ENCODE measurements at regions not wholly inside any gene's neighbourhood (a gene's known extent, or its start where the extent isn't known, plus 50 kb on each side); places are given as distances from the start of the nearest gene placed in this dataset.
"Not testable (repeated sequence)": the region's sequence is repeated elsewhere in the genome, so short reads cannot be mapped to it uniquely, and the experiment has no call there.

- TF ChIP-seq CTCF (IDR thresholded peaks at IDR 0.05; ENCODE audit: low read depth, low read length): no peak
- TF ChIP-seq EZH2phosphoT487 (IDR thresholded peaks at IDR 0.05; ENCODE audit: low read depth): no peak
- no peaks in the 10 kb centered on the region for H3K27me3 ChIP-seq (ENCODE audit: low read depth, low read length)
- no peaks in the 10 kb centered on the region for H3K4me1 ChIP-seq (ENCODE audit: low read length)
- H4K20me1 ChIP-seq (ENCODE audit: insufficient read depth, low read length): no peaks in the 10 kb centered on the region
- no peak overlapping the region for H3K4me2 ChIP-seq (ENCODE audit: low read length)
- H3K27ac ChIP-seq (ENCODE audit: low read length): no peak overlapping the region
- no peaks in the 10 kb centered on the region for H3K9me3 ChIP-seq (ENCODE audit: insufficient read depth, low read length)
- no peaks in the 10 kb centered on the region for H3K36me3 ChIP-seq (replicated peaks; ENCODE audit: low read depth, low read length)
- H3K79me2 ChIP-seq (ENCODE audit: low read length): no peaks in the 10 kb centered on the region
- H3K4me3 ChIP-seq (ENCODE audit: low read length): no peak overlapping the region
- no peak overlapping the region for H3K9ac ChIP-seq (ENCODE audit: low read length)
- no peak overlapping the region for H2AFZ ChIP-seq (ENCODE audit: low read depth, low read length)
Observed at GRCh38 chr7:6917258-6917657, 91.2 kb upstream of the CCZ1B start.

GRCh38 chr7:6919169-6919568 lies 93.1 kb upstream of the CCZ1B start:
- H3K9ac ChIP-seq (ENCODE audit: low read length); H3K4me3 ChIP-seq (ENCODE audit: low read length): not testable (repeated sequence)

GRCh38 chr7:6924523-6924922 lies 98.4 kb upstream of the CCZ1B start:
- H3K27me3 ChIP-seq (ENCODE audit: low read depth, low read length); H3K79me2 ChIP-seq (ENCODE audit: low read length): not testable (repeated sequence)

More at GRCh38 chr7:6919169-6919568, 93.1 kb upstream of the CCZ1B start:
- H4K20me1 ChIP-seq (ENCODE audit: insufficient read depth, low read length); H3K4me1 ChIP-seq (ENCODE audit: low read length); H3K27ac ChIP-seq (ENCODE audit: low read length); H3K9me3 ChIP-seq (ENCODE audit: insufficient read depth, low read length); H3K4me2 ChIP-seq (ENCODE audit: low read length); H3K27me3 ChIP-seq (ENCODE audit: low read depth, low read length); H3K36me3 ChIP-seq (replicated peaks; ENCODE audit: low read depth, low read length); H3K79me2 ChIP-seq (ENCODE audit: low read length); H2AFZ ChIP-seq (ENCODE audit: low read depth, low read length): not testable (repeated sequence)

GRCh38 chr7:6926193-6927174 lies 100.4 kb upstream of the CCZ1B start:
- not testable (repeated sequence) for H2AFZ ChIP-seq (ENCODE audit: low read depth, low read length)
- peak overlapping the region; percentile 41 for H3K4me2 ChIP-seq (ENCODE audit: low read length)

More at GRCh38 chr7:6924523-6924922, 98.4 kb upstream of the CCZ1B start:
- peaks cover 10% of the 10 kb centered on the region for H3K4me1 ChIP-seq (ENCODE audit: low read length)
- not testable (repeated sequence) for H3K9me3 ChIP-seq (ENCODE audit: insufficient read depth, low read length); H3K4me2 ChIP-seq (ENCODE audit: low read length); H4K20me1 ChIP-seq (ENCODE audit: insufficient read depth, low read length); H3K4me3 ChIP-seq (ENCODE audit: low read length); H2AFZ ChIP-seq (ENCODE audit: low read depth, low read length); H3K9ac ChIP-seq (ENCODE audit: low read length); H3K27ac ChIP-seq (ENCODE audit: low read length); H3K36me3 ChIP-seq (replicated peaks; ENCODE audit: low read depth, low read length)

GRCh38 chr7:6927643-6928042 lies 101.6 kb upstream of the CCZ1B start:
- not testable (repeated sequence) for H3K36me3 ChIP-seq (replicated peaks; ENCODE audit: low read depth, low read length); H3K27ac ChIP-seq (ENCODE audit: low read length); H3K9me3 ChIP-seq (ENCODE audit: insufficient read depth, low read length); H2AFZ ChIP-seq (ENCODE audit: low read depth, low read length); H3K4me2 ChIP-seq (ENCODE audit: low read length); H3K27me3 ChIP-seq (ENCODE audit: low read depth, low read length); H3K9ac ChIP-seq (ENCODE audit: low read length); H3K79me2 ChIP-seq (ENCODE audit: low read length); H4K20me1 ChIP-seq (ENCODE audit: insufficient read depth, low read length); H3K4me3 ChIP-seq (ENCODE audit: low read length)
- H3K4me1 ChIP-seq (ENCODE audit: low read length): peaks cover 10% of the 10 kb centered on the region

More at GRCh38 chr7:6926193-6927174, 100.4 kb upstream of the CCZ1B start:
- H3K36me3 ChIP-seq (replicated peaks; ENCODE audit: low read depth, low read length); H3K9me3 ChIP-seq (ENCODE audit: insufficient read depth, low read length); H3K9ac ChIP-seq (ENCODE audit: low read length); H3K27me3 ChIP-seq (ENCODE audit: low read depth, low read length); H4K20me1 ChIP-seq (ENCODE audit: insufficient read depth, low read length); H3K4me3 ChIP-seq (ENCODE audit: low read length); H3K79me2 ChIP-seq (ENCODE audit: low read length): not testable (repeated sequence)
- H3K4me1 ChIP-seq (ENCODE audit: low read length): peaks cover 10% of the 10 kb centered on the region
- H3K27ac ChIP-seq (ENCODE audit: low read length): 0 out of 2 replicates have a peak overlapping the region, but pooled peaks have one; percentile 14

- H4K20me1 ChIP-seq (ENCODE audit: insufficient read depth, low read length); H3K4me3 ChIP-seq (ENCODE audit: low read length): not testable (repeated sequence)
Observed at GRCh38 chr7:6929588-6929987, 103.5 kb upstream of the CCZ1B start.

GRCh38 chr7:6930081-6930635 lies 104.1 kb upstream of the CCZ1B start:
- H3K79me2 ChIP-seq (ENCODE audit: low read length); H3K27ac ChIP-seq (ENCODE audit: low read length); H3K9ac ChIP-seq (ENCODE audit: low read length); H2AFZ ChIP-seq (ENCODE audit: low read depth, low read length); H3K27me3 ChIP-seq (ENCODE audit: low read depth, low read length); H3K4me3 ChIP-seq (ENCODE audit: low read length); H3K9me3 ChIP-seq (ENCODE audit: insufficient read depth, low read length); H3K36me3 ChIP-seq (replicated peaks; ENCODE audit: low read depth, low read length); H4K20me1 ChIP-seq (ENCODE audit: insufficient read depth, low read length): not testable (repeated sequence)
- peaks cover 10% of the 10 kb centered on the region for H3K4me1 ChIP-seq (ENCODE audit: low read length)
- H3K4me2 ChIP-seq (ENCODE audit: low read length): peak overlapping the region; percentile 39; the same call in 1 of the 2 replicates

More at GRCh38 chr7:6929588-6929987, 103.5 kb upstream of the CCZ1B start:
- H3K27me3 ChIP-seq (ENCODE audit: low read depth, low read length); H3K79me2 ChIP-seq (ENCODE audit: low read length); H3K27ac ChIP-seq (ENCODE audit: low read length); H2AFZ ChIP-seq (ENCODE audit: low read depth, low read length); H3K9ac ChIP-seq (ENCODE audit: low read length); H3K36me3 ChIP-seq (replicated peaks; ENCODE audit: low read depth, low read length); H3K9me3 ChIP-seq (ENCODE audit: insufficient read depth, low read length); H3K4me2 ChIP-seq (ENCODE audit: low read length): not testable (repeated sequence)
- H3K4me1 ChIP-seq (ENCODE audit: low read length): peaks cover 10% of the 10 kb centered on the region

GRCh38 chr7:6930787-6931186 lies 104.7 kb upstream of the CCZ1B start:
- not testable (repeated sequence) for H4K20me1 ChIP-seq (ENCODE audit: insufficient read depth, low read length); H3K9ac ChIP-seq (ENCODE audit: low read length); H3K27ac ChIP-seq (ENCODE audit: low read length); H3K4me1 ChIP-seq (ENCODE audit: low read length); H3K79me2 ChIP-seq (ENCODE audit: low read length); H3K9me3 ChIP-seq (ENCODE audit: insufficient read depth, low read length); H3K27me3 ChIP-seq (ENCODE audit: low read depth, low read length); H3K36me3 ChIP-seq (replicated peaks; ENCODE audit: low read depth, low read length); H2AFZ ChIP-seq (ENCODE audit: low read depth, low read length)
- peak overlapping the region; percentile 53 for H3K4me2 ChIP-seq (ENCODE audit: low read length)
- H3K4me3 ChIP-seq (ENCODE audit: low read length): 0 out of 2 replicates have a peak overlapping the region, but pooled peaks have one; percentile 31

Measured in OCI-LY3 (cell line).